B cell (primary cell): ENCODE measurements at regions not wholly inside any gene's neighbourhood (a gene's known extent, or its start where the extent isn't known, plus 50 kb on each side); places are given as distances from the start of the nearest gene placed in this dataset.

Source experiments
- ATAC-seq: fragments of 200-7000 bp; cut with Tn5 transposase; one replicate; pipeline ENCODE4 v1.10.0; 2021; ENCODE audit warnings: low read depth, mild to moderate bottlenecking, moderate number of reproducible peaks, moderate library complexity
- CTCF ChIA-PET: fragments of 350-600 bp; sonication (Branson Sonifier 250); formaldehyde crosslinking; loops from one replicate; lab custom pipeline; 2021; ENCODE audit warnings: antibody characterized with exemption, inconsistent platforms; lab: Charles Lee
- POLR2A ChIA-PET: fragments of 350-600 bp; sonication (Branson Sonifier 250); formaldehyde crosslinking; loops from one replicate; lab custom pipeline; 2021; ENCODE audit warnings: antibody characterized with exemption; lab: Charles Lee
- DNase-seq: peaks from one replicate; pipeline ENCODE4 v3.0.0; 2013
- H2AFZ ChIP-seq: 2 replicates; pipeline ENCODE4 v1.6.1; 2012; ENCODE audit warnings: mild to moderate bottlenecking, low read depth, low read length; ENCODE audit not compliant: insufficient read depth, poor library complexity, severe bottlenecking
- H3K27ac ChIP-seq, 2 donors: 1 replicate in 1 of 2; 2 replicates in 1 of 2; pipeline ENCODE4 v1.5.1; 2012 to 2013; ENCODE audit warnings: low read length in 2 of 2, mild to moderate bottlenecking in 2 of 2, moderate library complexity in 1 of 2
- H3K27me3 ChIP-seq, 4 experiments: fragments of 200-600 bp in 1 of 4; sonication (generic) in 1 of 4; replicated peaks in 1 of 4; 1 replicate in 2 of 4; 2 replicates in 2 of 4; pipeline versions ENCODE4 v1.6.1 to v1.7.0; 2013 to 2016; ENCODE audit warnings: low read length in 3 of 4, mild to moderate bottlenecking in 2 of 4, mixed read lengths in 1 of 4, moderate library complexity in 1 of 4; ENCODE audit not compliant: insufficient read depth in 4 of 4, control insufficient read depth in 3 of 4; ENCODE audit errors: control extremely low read depth in 1 of 4
- H3K36me3 ChIP-seq, 2 experiments: replicated peaks in 1 of 2; 1 replicate in 1 of 2; 2 replicates in 1 of 2; pipeline versions ENCODE4 v1.6.1 to v1.7.1; 2013; ENCODE audit warnings: low read length in 1 of 2; ENCODE audit not compliant: insufficient read depth in 2 of 2, control insufficient read depth in 1 of 2; ENCODE audit errors: control extremely low read depth in 1 of 2, extremely low read depth in 1 of 2
- H3K4me1 ChIP-seq, 2 donors: fragments of 200-600 bp in 1 of 2; sonication (generic) in 1 of 2; 1 replicate in 1 of 2; 2 replicates in 1 of 2; pipeline versions ENCODE4 v1.5.1 to v1.6.1; 2013 to 2017; ENCODE audit warnings: low read length in 2 of 2; ENCODE audit not compliant: control insufficient read depth in 2 of 2, insufficient read depth in 2 of 2
- H3K4me2 ChIP-seq: replicated peaks from 2 replicates; pipeline ENCODE3; 2012; ENCODE audit warnings: mild to moderate bottlenecking, low read depth, low read length; ENCODE audit not compliant: poor library complexity, severe bottlenecking
- H3K4me3 ChIP-seq, 5 experiments: fragments of 200-600 bp in 1 of 5; sonication (generic) in 1 of 5; 1 replicate in 3 of 5; 2 replicates in 2 of 5; pipeline versions ENCODE4 v1.5.1 to v1.7.0; 2011 to 2016; ENCODE audit warnings: low read length in 4 of 5, mild to moderate bottlenecking in 4 of 5, low read depth in 2 of 5, control low read depth in 1 of 5, moderate library complexity in 1 of 5; ENCODE audit not compliant: insufficient read depth in 1 of 5; ENCODE audit errors: control extremely low read depth in 1 of 5, extremely low read depth in 1 of 5
- H3K79me2 ChIP-seq: fragments of 200-600 bp; sonication (generic); one replicate; pipeline ENCODE4 v1.6.0; 2016; ENCODE audit warnings: low read length; ENCODE audit not compliant: control insufficient read depth, insufficient read depth
- H3K9ac ChIP-seq: fragments of 200-600 bp; sonication (generic); 2 replicates; pipeline ENCODE4 v1.6.1; 2017; ENCODE audit warnings: mild to moderate bottlenecking, low read length, moderate library complexity
- H3K9me3 ChIP-seq, 3 donors: one replicate each; pipeline versions ENCODE4 v1.6.1 to v1.7.1; 2013; ENCODE audit warnings: low read length in 2 of 3; ENCODE audit not compliant: control insufficient read depth in 2 of 3, insufficient read depth in 1 of 3; ENCODE audit errors: control extremely low read depth in 1 of 3
- H4K20me1 ChIP-seq: 2 replicates; pipeline ENCODE4 v1.6.0; 2012; ENCODE audit warnings: mild to moderate bottlenecking, low read length; ENCODE audit not compliant: insufficient read depth, control insufficient read depth, poor library complexity, severe bottlenecking
- H3K27ac Mint-ChIP-seq: one replicate; pipeline ENCODE4 v1.8.0; 2021; ENCODE audit warnings: mixed read lengths
- H3K27me3 Mint-ChIP-seq: one replicate; pipeline ENCODE4 v1.8.0; 2021; ENCODE audit warnings: mixed read lengths
- H3K4me1 Mint-ChIP-seq: one replicate; pipeline ENCODE4 v1.8.0; 2021; ENCODE audit warnings: mixed read lengths
- H3K4me3 Mint-ChIP-seq: one replicate; pipeline ENCODE4 v1.8.0; 2021; ENCODE audit warnings: mixed read lengths
- H3K9me3 Mint-ChIP-seq: one replicate; pipeline ENCODE4 v1.8.0; 2022; ENCODE audit warnings: mixed read lengths; ENCODE audit not compliant: insufficient read depth
- CTCF ChIP-seq: fragments of 200-600 bp; IDR thresholded peaks from one replicate; pipeline ENCODE4 v1.8.0; 2022; ENCODE audit warnings: antibody characterized with exemption, mild to moderate bottlenecking
- EZH2 ChIP-seq: IDR thresholded peaks from 2 replicates; pipeline ENCODE4 v1.6.1; 2012; ENCODE audit warnings: borderline replicate concordance, low read depth, mild to moderate bottlenecking, moderate library complexity, low read length; ENCODE audit not compliant: insufficient read depth, poor library complexity, severe bottlenecking
- WGBS: methylation state at CpG from one replicate; pipeline ENCODE4 v1.1.5; 2013; ENCODE audit warnings: missing lambda C conversion rate; ENCODE audit not compliant: insufficient coverage; 5-methylcytosine and 5-hydroxymethylcytosine counted together
- intact Hi-C: fragments of 100-400 bp; cut with micrococcal nuclease; formaldehyde crosslinking; loops from one replicate; pipeline ENCODE4 v1.10.0; 2022

GRCh38 chr6:80618953-80619352, 512.5 kb downstream of the BCKDHB start:
- no peak overlapping the region for H3K4me2 ChIP-seq
- Mint-ChIP-seq H3K4me1 (no peaks in the 10 kb centered on the region), H3K27ac (no peak overlapping the region), H3K27me3 (no peaks in the 10 kb centered on the region), H3K4me3 (no peak overlapping the region), H3K9me3 (peaks cover 4% of the 10 kb centered on the region)
- H3K27me3 ChIP-seq, result no peaks in the 10 kb centered on the region
- H2AFZ ChIP-seq, result no peak overlapping the region
- intact Hi-C loops, result no loop called here
- no peaks in the 10 kb centered on the region for H3K36me3 ChIP-seq
- H3K27ac ChIP-seq, result no peak overlapping the region
- ChIA-PET CTCF (no interaction called here), POLR2A (no interaction called here)
- peaks cover 0 to 11% (median 0%) of the 10 kb centered on the region in 3 donors for H3K9me3 ChIP-seq
- no peaks in the 10 kb centered on the region for H3K4me1 ChIP-seq
- no peak overlapping the region for H3K9ac ChIP-seq
- H3K4me3 ChIP-seq, result no peak overlapping the region
- no peaks in the 10 kb centered on the region for H3K79me2 ChIP-seq
- ATAC-seq (no peak), DNase-seq (no peak)
- no peaks in the 10 kb centered on the region for H4K20me1 ChIP-seq
- no peak for TF ChIP-seq EZH2
- no peak for TF ChIP-seq CTCF
- no CpG with 5 or more reads among the region's 4 CpGs for WGBS

DNA sequence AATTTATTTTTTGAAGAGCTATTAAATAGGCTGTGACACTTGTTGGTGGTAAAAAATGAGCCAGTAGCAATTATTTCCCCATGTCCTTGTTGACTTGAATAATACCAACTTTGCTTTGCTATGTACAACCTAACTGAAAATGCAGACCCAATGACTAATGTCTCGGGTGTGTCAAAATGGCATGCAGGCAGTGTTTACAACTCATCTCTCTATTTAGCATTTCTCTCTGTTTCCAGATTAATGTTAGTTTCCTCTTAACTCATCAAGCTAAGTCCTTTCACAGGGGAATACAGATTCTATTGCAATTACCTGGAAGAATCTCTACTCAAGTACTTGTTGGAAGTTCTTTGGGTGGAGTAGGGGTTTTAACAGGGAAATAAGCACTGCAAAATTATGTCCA, 504.4 kb downstream of the BCKDHB start:
- Histone ChIP-seq H3K27ac (no peak overlapping the region), H3K9ac (no peak overlapping the region), H3K4me1 (no peaks in the 10 kb centered on the region), H3K4me2 (no peak overlapping the region), H4K20me1 (no peaks in the 10 kb centered on the region), H2AFZ (no peak overlapping the region), H3K4me3 (no peak overlapping the region), H3K36me3 (no peaks in the 10 kb centered on the region), H3K27me3 (peaks cover 0 to 2% (median 0%) of the 10 kb centered on the region in 4 experiments), H3K9me3 (peaks cover 0 to 3% (median 0%) of the 10 kb centered on the region in 3 donors), H3K79me2 (no peaks in the 10 kb centered on the region)
- POLR2A ChIA-PET, result no interaction called here
- CTCF ChIA-PET, result interaction anchor here (0.6 kb wide), 1 partner anchor 62 kb away, joined by 4 read pairs; no protein-coding TSS in a partner anchor
- Mint-ChIP-seq H3K4me1 (no peaks in the 10 kb centered on the region), H3K27ac (no peak overlapping the region), H3K4me3 (no peak overlapping the region), H3K9me3 (no peaks in the 10 kb centered on the region), H3K27me3 (no peaks in the 10 kb centered on the region)
- no CpG with 5 or more reads among the region's 1 CpG for WGBS
- intact Hi-C loops, result no loop called here
- TF ChIP-seq EZH2 (no peak), CTCF (no peak)
- ATAC-seq (no peak), DNase-seq (no peak)
